Prostate gland (tissue), 2 donors: ENCODE measurements at regions not wholly inside any gene's neighbourhood (a gene's known extent, or its start where the extent isn't known, plus 50 kb on each side); places are given as distances from the start of the nearest gene placed in this dataset.

Experiments
- DNase-seq: peaks from one replicate; pipeline ENCODE4 v3.0.0-alpha.2; 2019; ENCODE audit warnings: low spot score
- H3K27ac ChIP-seq, 2 donors: fragments of 200-600 bp; sonication (generic); 2 replicates each; pipeline ENCODE4 v1.5.1; 2017 to 2019
- H3K27me3 ChIP-seq: fragments of 200-600 bp; sonication (generic); replicated peaks from 2 replicates; pipeline ENCODE4 v1.5.1; 2019; ENCODE audit not compliant: insufficient read depth
- H3K36me3 ChIP-seq, 2 donors: fragments of 200-600 bp; sonication (generic); 1 replicate in 1 of 2; 2 replicates in 1 of 2; pipeline versions ENCODE4 v1.5.1 to v1.8.1; 2017 to 2019
- H3K4me1 ChIP-seq: fragments of 200-600 bp; sonication (generic); replicated peaks from 2 replicates; pipeline ENCODE4 v1.5.1; 2019
- H3K4me3 ChIP-seq, 2 donors: fragments of 200-600 bp; sonication (generic); 2 replicates each; pipeline ENCODE4 v1.5.1; 2017 to 2019
- H3K9me3 ChIP-seq: fragments of 200-600 bp; sonication (generic); 2 replicates; pipeline ENCODE4 v1.5.1; 2017
- POLR2A ChIP-seq: fragments of 450-650 bp; IDR thresholded peaks from one replicate; pipeline ENCODE4 v1.6.1; 2016; ENCODE audit warnings: antibody characterized with exemption, mild to moderate bottlenecking
- POLR2AphosphoS5 ChIP-seq: sonication (generic); formaldehyde crosslinking; IDR thresholded peaks from one replicate; pipeline ENCODE4 v1.6.1; 2017; ENCODE audit warnings: antibody characterized with exemption
- WGBS: methylation state at CpG from one replicate; pipeline ENCODE4 v1.1.5; 2018; 5-methylcytosine and 5-hydroxymethylcytosine counted together
- intact Hi-C: fragments of 100-400 bp; cut with DNase I; formaldehyde crosslinking; loops from one replicate; pipeline ENCODE4 v1.14.2; 2022
- TF ChIP-seq, protein P1 (sequence below), 4 experiments: fragments of 200-600 bp in 2 of 4; fragments of 450-650 bp in 2 of 4; sonication (generic) in 2 of 4; IDR thresholded peaks; 1 replicate in 3 of 4; 2 replicates in 1 of 4; pipeline ENCODE4 v1.5.1; 2016 to 2019; ENCODE audit warnings: antibody characterized with exemption in 4 of 4, mild to moderate bottlenecking in 2 of 4, moderate library complexity in 2 of 4

DNA sequence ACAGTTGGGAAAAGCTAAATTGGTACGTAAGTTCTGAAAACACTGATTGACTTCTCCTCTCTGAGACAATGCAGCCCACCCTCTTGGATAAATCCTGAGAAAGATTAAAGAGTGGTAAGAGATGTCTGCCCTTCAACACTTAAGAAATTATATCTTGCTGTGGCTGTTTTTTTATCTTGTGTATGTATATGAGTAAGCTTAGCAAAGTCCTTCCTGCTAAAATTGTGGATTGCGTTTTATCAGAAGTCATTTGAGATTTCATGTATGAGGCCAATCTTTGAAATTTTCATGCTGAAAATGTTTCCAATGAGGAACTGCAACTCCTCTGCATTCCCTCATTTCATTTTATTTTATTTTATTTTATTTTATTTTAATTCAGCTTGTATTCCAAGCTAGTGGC lies 106.2 kb upstream of the INHBA start:
- WGBS, result 94% methylated on average over 2 of the region's 2 CpGs
- TF ChIP-seq, protein P1, sequence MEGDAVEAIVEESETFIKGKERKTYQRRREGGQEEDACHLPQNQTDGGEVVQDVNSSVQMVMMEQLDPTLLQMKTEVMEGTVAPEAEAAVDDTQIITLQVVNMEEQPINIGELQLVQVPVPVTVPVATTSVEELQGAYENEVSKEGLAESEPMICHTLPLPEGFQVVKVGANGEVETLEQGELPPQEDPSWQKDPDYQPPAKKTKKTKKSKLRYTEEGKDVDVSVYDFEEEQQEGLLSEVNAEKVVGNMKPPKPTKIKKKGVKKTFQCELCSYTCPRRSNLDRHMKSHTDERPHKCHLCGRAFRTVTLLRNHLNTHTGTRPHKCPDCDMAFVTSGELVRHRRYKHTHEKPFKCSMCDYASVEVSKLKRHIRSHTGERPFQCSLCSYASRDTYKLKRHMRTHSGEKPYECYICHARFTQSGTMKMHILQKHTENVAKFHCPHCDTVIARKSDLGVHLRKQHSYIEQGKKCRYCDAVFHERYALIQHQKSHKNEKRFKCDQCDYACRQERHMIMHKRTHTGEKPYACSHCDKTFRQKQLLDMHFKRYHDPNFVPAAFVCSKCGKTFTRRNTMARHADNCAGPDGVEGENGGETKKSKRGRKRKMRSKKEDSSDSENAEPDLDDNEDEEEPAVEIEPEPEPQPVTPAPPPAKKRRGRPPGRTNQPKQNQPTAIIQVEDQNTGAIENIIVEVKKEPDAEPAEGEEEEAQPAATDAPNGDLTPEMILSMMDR (IDR thresholded peaks at IDR 0.05), result no peak
- TF ChIP-seq POLR2A (no peak), POLR2AphosphoS5 (no peak)
- Histone ChIP-seq H3K4me1 (no peaks in the 10 kb centered on the region), H3K4me3 (no peak overlapping the region), H3K27ac (no peak overlapping the region), H3K27me3 (no peaks in the 10 kb centered on the region), H3K9me3 (no peaks in the 10 kb centered on the region), H3K36me3 (no peaks in the 10 kb centered on the region)
- intact Hi-C loops, result no loop called here
- no peak for DNase-seq

DNA sequence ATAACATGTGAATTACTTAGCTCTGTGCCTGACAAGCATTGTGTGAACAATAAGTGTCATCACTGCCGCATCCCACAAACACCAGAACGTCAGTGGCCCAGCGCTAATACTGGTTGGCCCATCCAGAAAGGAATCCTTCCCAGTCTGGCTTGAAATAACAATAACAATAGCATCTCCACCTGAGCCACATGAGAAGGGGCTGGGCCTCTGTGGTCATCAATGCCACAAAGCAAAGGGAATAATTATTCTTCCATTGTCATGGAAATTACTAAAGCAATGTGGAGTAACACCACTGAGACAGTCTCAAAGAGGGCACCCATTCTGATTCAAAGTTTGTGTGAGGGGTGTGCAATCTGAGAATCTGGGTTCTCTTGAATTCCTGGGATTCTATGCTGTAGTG lies 105.7 kb upstream of the INHBA start:
- H3K9me3 ChIP-seq, result no peaks in the 10 kb centered on the region
- H3K27me3 ChIP-seq, result no peaks in the 10 kb centered on the region
- intact Hi-C loops, result no loop called here
- 85% methylated on average over 3 of the region's 3 CpGs for WGBS
- no peaks in the 10 kb centered on the region for H3K4me1 ChIP-seq
- TF ChIP-seq, protein P1 (IDR thresholded peaks at IDR 0.05), result no peak
- no peak for TF ChIP-seq POLR2AphosphoS5
- no peak for TF ChIP-seq POLR2A
- no peaks in the 10 kb centered on the region for H3K36me3 ChIP-seq
- no peak overlapping the region for H3K4me3 ChIP-seq
- H3K27ac ChIP-seq, result no peak overlapping the region
- DNase-seq, result no peak

DNA sequence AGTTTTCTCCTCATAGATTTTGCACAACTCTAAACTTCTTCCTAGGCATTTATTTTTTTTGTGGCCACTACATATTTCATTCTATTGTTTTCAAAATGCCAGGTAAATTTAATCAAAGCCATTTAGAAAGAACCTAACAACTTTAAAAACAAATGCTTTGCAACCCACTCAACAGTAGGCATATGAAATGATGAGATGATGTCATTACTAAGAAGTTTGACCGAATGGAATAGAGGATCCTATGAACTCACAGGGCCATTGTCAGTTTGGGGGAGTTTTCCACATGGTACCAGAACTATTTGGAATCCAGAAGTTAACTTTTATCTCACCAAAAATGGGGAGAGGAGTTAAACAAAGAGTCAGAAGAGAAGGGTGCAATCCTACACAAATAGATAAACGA lies 100.7 kb upstream of the INHBA start:
- H3K4me3 ChIP-seq, result no peak overlapping the region
- no peaks in the 10 kb centered on the region for H3K36me3 ChIP-seq
- H3K9me3 ChIP-seq, result no peaks in the 10 kb centered on the region
- intact Hi-C loops, result no loop called here
- 83% methylated on average over 2 of the region's 2 CpGs for WGBS
- TF ChIP-seq POLR2A, result no peak
- TF ChIP-seq, protein P1 (IDR thresholded peaks at IDR 0.05), result no peak
- TF ChIP-seq POLR2AphosphoS5, result no peak
- H3K27me3 ChIP-seq, result peaks cover 1% of the 10 kb centered on the region
- H3K4me1 ChIP-seq, result no peaks in the 10 kb centered on the region
- H3K27ac ChIP-seq, result no peak overlapping the region
- DNase-seq, result no peak

DNA sequence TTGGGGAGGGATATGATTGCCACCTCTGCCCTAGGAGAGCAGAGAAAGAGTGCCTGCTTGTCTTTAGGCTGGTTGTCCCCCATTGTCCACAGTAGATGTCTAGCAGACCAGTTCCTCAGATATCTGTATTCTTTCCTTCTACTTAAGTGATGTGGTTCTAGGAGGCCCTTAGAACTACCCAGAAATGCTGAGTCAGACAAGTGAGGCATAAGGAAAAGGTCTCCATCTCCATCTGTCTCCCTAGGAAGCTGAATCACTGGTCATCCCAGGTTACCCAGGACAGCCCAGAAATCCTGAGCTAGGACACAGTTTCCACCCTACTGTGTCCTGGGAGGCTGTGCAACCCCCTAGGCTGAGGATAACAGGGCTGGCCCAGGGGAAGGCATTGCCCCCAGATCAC lies 93.4 kb upstream of the INHBA start:
- TF ChIP-seq, protein P1 (IDR thresholded peaks at IDR 0.05), result no peak
- TF ChIP-seq POLR2AphosphoS5 (no peak), POLR2A (no peak)
- Histone ChIP-seq H3K4me1 (no peaks in the 10 kb centered on the region), H3K27me3 (peaks cover 1% of the 10 kb centered on the region), H3K36me3 (no peaks in the 10 kb centered on the region), H3K9me3 (no peaks in the 10 kb centered on the region), H3K27ac (no peak overlapping the region), H3K4me3 (no peak overlapping the region)
- intact Hi-C loops, result no loop called here
- no peak for DNase-seq

DNA sequence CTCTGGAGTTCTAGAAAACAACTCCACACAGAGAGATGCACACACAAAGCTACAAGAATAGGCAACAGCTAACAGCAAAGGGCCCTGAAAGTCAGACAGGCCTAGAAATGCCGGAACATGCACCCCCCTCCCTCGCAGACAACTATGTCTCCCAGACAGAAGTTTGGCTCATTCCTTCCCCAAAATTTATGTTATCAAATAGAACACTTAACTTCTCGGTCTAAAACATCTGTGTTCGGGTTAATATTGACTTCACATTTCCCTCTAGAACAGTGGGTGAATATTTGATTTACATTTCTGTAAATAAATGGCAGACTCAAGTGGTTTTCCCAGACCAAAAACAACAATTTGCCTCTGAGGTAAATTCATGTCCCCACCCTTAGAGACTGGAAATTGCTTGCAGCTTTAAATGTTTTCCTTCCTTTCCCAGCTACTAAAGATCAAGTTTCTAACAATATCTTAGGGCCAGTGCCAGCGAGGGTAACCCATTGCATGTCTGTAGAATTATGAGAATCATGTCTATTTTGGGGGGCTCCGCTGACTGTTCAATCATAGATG lies 92.5 kb upstream of the INHBA start:
- intact Hi-C loops, result no loop called here
- Histone ChIP-seq H3K27ac (no peak overlapping the region), H3K4me3 (no peak overlapping the region), H3K36me3 (no peaks in the 10 kb centered on the region), H3K9me3 (no peaks in the 10 kb centered on the region), H3K4me1 (no peaks in the 10 kb centered on the region), H3K27me3 (peaks cover 1% of the 10 kb centered on the region)
- DNase-seq, result no peak
- 65% methylated on average over 6 of the region's 6 CpGs for WGBS
- TF ChIP-seq POLR2AphosphoS5 (no peak), POLR2A (no peak)
- TF ChIP-seq, protein P1 (IDR thresholded peaks at IDR 0.05), result no peak
